Subcutaneous abdominal adipose tissue (tissue), 5 donors: ENCODE measurements at regions not wholly inside any gene's neighbourhood (a gene's known extent, or its start where the extent isn't known, plus 50 kb on each side); places are given as distances from the start of the nearest gene placed in this dataset.

Source experiments
- H3K27ac ChIP-seq: one replicate; pipeline ENCODE4 v1.7.0; 2013; ENCODE audit warnings: low read depth, mild to moderate bottlenecking, inconsistent platforms, low read length, moderate library complexity
- H3K27me3 ChIP-seq, 5 donors: one replicate each; pipeline ENCODE4 v1.7.0; 2013; ENCODE audit warnings: low read length in 5 of 5, inconsistent platforms in 1 of 5; ENCODE audit not compliant: control insufficient read depth in 5 of 5, insufficient read depth in 4 of 5
- H3K36me3 ChIP-seq, 5 donors: one replicate each; pipeline ENCODE4 v1.7.0; 2013; ENCODE audit warnings: low read length in 5 of 5; ENCODE audit not compliant: control insufficient read depth in 5 of 5, insufficient read depth in 5 of 5
- H3K4me1 ChIP-seq, 5 donors: one replicate each; pipeline ENCODE4 v1.7.0; 2013; ENCODE audit warnings: low read length in 5 of 5, mild to moderate bottlenecking in 3 of 5, moderate library complexity in 1 of 5; ENCODE audit not compliant: control insufficient read depth in 5 of 5, insufficient read depth in 5 of 5
- H3K4me3 ChIP-seq, 5 donors: one replicate each; pipeline ENCODE4 v1.7.0; 2013; ENCODE audit warnings: low read length in 5 of 5, low read depth in 1 of 5
- H3K9ac ChIP-seq, 5 donors: one replicate each; pipeline ENCODE4 v1.7.0; 2013; ENCODE audit warnings: low read length in 5 of 5, mild to moderate bottlenecking in 4 of 5, moderate library complexity in 3 of 5
- H3K9me3 ChIP-seq, 5 donors: one replicate each; pipeline ENCODE4 v1.7.0; 2013; ENCODE audit warnings: low read length in 5 of 5; ENCODE audit not compliant: control insufficient read depth in 5 of 5
- donor health status: healthy.
- donor health status: healthy.
- donor health status: healthy.
- donor health status: healthy.
- donor health status: healthy.

GRCh38 chr14:100955201-100955600, 51.7 kb upstream of the RTL1 start:
- Histone ChIP-seq H3K4me1 (no peaks in the 10 kb centered on the region), H3K9ac (no peak overlapping the region), H3K36me3 (no peaks in the 10 kb centered on the region), H3K27me3 (no peaks in the 10 kb centered on the region), H3K27ac (no peak overlapping the region), H3K9me3 (no peaks in the 10 kb centered on the region), H3K4me3 (no peak overlapping the region)

- H3K27me3 ChIP-seq: no peaks in the 10 kb centered on the region
- no peaks in the 10 kb centered on the region for H3K4me1 ChIP-seq
- no peak overlapping the region for H3K27ac ChIP-seq
- H3K9ac ChIP-seq: no peak overlapping the region
- H3K4me3 ChIP-seq: no peak overlapping the region
- no peaks in the 10 kb centered on the region for H3K36me3 ChIP-seq
- H3K9me3 ChIP-seq: no peaks in the 10 kb centered on the region
Measured at GRCh38 chr14:100962494-100962893, 59.0 kb upstream of the RTL1 start.

GRCh38 chr14:100965296-100965695, 61.8 kb upstream of the RTL1 start:
- Histone ChIP-seq H3K4me3 (no peak overlapping the region), H3K4me1 (no peaks in the 10 kb centered on the region), H3K9me3 (no peaks in the 10 kb centered on the region), H3K27ac (no peak overlapping the region), H3K27me3 (no peaks in the 10 kb centered on the region), H3K9ac (no peak overlapping the region), H3K36me3 (no peaks in the 10 kb centered on the region)

GRCh38 chr14:100967178-100967577, 63.7 kb upstream of the RTL1 start:
- H3K27me3 ChIP-seq: no peaks in the 10 kb centered on the region
- no peaks in the 10 kb centered on the region for H3K36me3 ChIP-seq
- H3K9ac ChIP-seq: no peak overlapping the region
- H3K4me3 ChIP-seq: no peak overlapping the region
- no peaks in the 10 kb centered on the region for H3K4me1 ChIP-seq
- no peak overlapping the region for H3K27ac ChIP-seq
- no peaks in the 10 kb centered on the region for H3K9me3 ChIP-seq

GRCh38 chr14:100967930-100968329, 64.4 kb upstream of the RTL1 start:
- H3K4me3 ChIP-seq: no peak overlapping the region
- no peaks in the 10 kb centered on the region for H3K27me3 ChIP-seq
- H3K4me1 ChIP-seq: no peaks in the 10 kb centered on the region
- H3K9me3 ChIP-seq: no peaks in the 10 kb centered on the region
- no peak overlapping the region for H3K27ac ChIP-seq
- no peak overlapping the region for H3K9ac ChIP-seq
- H3K36me3 ChIP-seq: no peaks in the 10 kb centered on the region

GRCh38 chr14:100972118-100972897, 68.8 kb upstream of the RTL1 start:
- Histone ChIP-seq H3K27ac (no peak overlapping the region), H3K9me3 (no peaks in the 10 kb centered on the region), H3K9ac (no peak overlapping the region), H3K4me3 (no peak overlapping the region), H3K36me3 (no peaks in the 10 kb centered on the region), H3K4me1 (no peaks in the 10 kb centered on the region), H3K27me3 (no peaks in the 10 kb centered on the region)

GRCh38 chr14:100975671-100976070, 72.1 kb upstream of the RTL1 start:
- Histone ChIP-seq H3K4me3 (no peak overlapping the region), H3K27ac (no peak overlapping the region), H3K36me3 (no peaks in the 10 kb centered on the region), H3K9me3 (no peaks in the 10 kb centered on the region), H3K4me1 (no peaks in the 10 kb centered on the region), H3K27me3 (no peaks in the 10 kb centered on the region), H3K9ac (no peak overlapping the region)

- no peaks in the 10 kb centered on the region for H3K4me1 ChIP-seq
- H3K27ac ChIP-seq: no peak overlapping the region
Measured at GRCh38 chr14:100979079-100979478, 75.6 kb upstream of the RTL1 start.

GRCh38 chr14:100979780-100980179, 76.3 kb upstream of the RTL1 start:
- Histone ChIP-seq H3K27ac (no peak overlapping the region), H3K27me3 (no peaks in the 10 kb centered on the region), H3K9ac (no peak overlapping the region), H3K4me3 (no peak overlapping the region), H3K4me1 (no peaks in the 10 kb centered on the region), H3K9me3 (no peaks in the 10 kb centered on the region), H3K36me3 (no peaks in the 10 kb centered on the region)

More at GRCh38 chr14:100979079-100979478, 75.6 kb upstream of the RTL1 start:
- Histone ChIP-seq H3K27me3 (no peaks in the 10 kb centered on the region), H3K9ac (no peak overlapping the region), H3K36me3 (no peaks in the 10 kb centered on the region), H3K9me3 (no peaks in the 10 kb centered on the region), H3K4me3 (no peak overlapping the region)

GRCh38 chr14:100980823-100981222, 77.3 kb upstream of the RTL1 start:
- Histone ChIP-seq H3K9ac (no peak overlapping the region), H3K4me1 (no peaks in the 10 kb centered on the region)

More at GRCh38 chr14:100980823-100981222, 77.3 kb upstream of the RTL1 start:
- Histone ChIP-seq H3K27ac (no peak overlapping the region), H3K9me3 (no peaks in the 10 kb centered on the region), H3K4me3 (no peak overlapping the region), H3K27me3 (no peaks in the 10 kb centered on the region), H3K36me3 (no peaks in the 10 kb centered on the region)
